Upper lobe of right lung (tissue), 1 donor: ENCODE measurements at regions not wholly inside any gene's neighbourhood (a gene's known extent, or its start where the extent isn't known, plus 50 kb on each side); places are given as distances from the start of the nearest gene placed in this dataset.
"Not testable (repeated sequence)": the region's sequence is repeated elsewhere in the genome, so short reads cannot be mapped to it uniquely, and the experiment has no call there.

ENCODE experiments used
- ATAC-seq: fragments of 200-7000 bp; cut with Tn5 transposase; one replicate; pipeline ENCODE4 v1.9.1; 2020; ENCODE audit warnings: mild to moderate bottlenecking, moderate library complexity
- DNase-seq: peaks from one replicate; pipeline ENCODE4 v3.0.0-alpha.2; 2020
- H3K27ac ChIP-seq: fragments of 200-600 bp; one replicate; pipeline ENCODE4 v1.8.0; 2022
- H3K27me3 ChIP-seq: fragments of 200-600 bp; one replicate; pipeline ENCODE4 v1.8.0; 2022; ENCODE audit warnings: mild to moderate bottlenecking
- H3K36me3 ChIP-seq: fragments of 200-600 bp; one replicate; pipeline ENCODE4 v1.8.0; 2022
- H3K4me1 ChIP-seq: fragments of 200-600 bp; one replicate; pipeline ENCODE4 v1.8.0; 2022
- H3K4me3 ChIP-seq: fragments of 200-600 bp; one replicate; pipeline ENCODE4 v1.8.0; 2022; ENCODE audit warnings: mild to moderate bottlenecking
- H3K9me3 ChIP-seq: fragments of 200-600 bp; one replicate; pipeline ENCODE4 v1.8.0; 2022
- intact Hi-C: fragments of 100-400 bp; cut with DNase I; formaldehyde crosslinking; loops from one replicate; pipeline ENCODE4 v1.11.0; 2022
- TF ChIP-seq, protein P1 (sequence below): fragments of 200-600 bp; IDR thresholded peaks from one replicate; pipeline ENCODE4 v1.8.0; 2022; ENCODE audit warnings: antibody characterized with exemption
- donor health status: DM: no; HTN: yes; CAD: no; lungs with severe emphysema.

DNA sequence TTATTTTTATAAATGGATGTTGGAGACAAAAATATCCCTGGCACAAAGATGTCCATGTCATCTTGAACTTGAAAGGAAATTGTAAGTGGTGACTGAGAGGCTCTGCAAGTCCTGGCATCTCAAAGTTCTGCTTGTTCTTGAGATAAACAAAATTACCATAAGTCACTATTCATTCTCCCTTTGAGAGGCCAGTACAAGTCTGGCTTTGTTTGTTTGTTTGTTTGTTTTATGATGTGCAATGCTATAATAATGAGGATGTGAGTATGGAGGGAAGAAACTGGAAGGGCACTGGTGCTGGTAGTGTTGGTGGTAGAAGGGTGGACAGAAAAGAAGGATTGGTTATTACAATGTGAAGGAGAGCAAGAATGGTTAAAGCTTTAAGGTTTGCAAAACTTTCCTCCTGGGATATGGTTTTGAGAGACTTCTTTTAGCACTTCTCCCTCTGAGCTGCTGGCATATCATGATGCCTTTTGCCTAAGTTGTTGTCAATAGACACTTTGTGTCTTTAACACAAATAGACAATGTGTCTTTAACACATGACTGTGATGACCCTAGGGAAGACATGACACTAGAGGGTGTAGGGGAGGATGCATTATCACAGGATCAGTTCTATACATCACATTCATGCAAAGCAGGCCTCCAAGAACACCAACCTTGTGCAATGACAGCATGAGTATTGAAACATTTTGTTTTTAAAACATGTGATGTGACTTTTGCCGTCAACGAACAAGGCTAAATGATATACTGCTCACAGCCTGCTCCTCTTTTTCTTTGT, 880.5 kb upstream of the GOT2 start:
- TF ChIP-seq, protein P1, sequence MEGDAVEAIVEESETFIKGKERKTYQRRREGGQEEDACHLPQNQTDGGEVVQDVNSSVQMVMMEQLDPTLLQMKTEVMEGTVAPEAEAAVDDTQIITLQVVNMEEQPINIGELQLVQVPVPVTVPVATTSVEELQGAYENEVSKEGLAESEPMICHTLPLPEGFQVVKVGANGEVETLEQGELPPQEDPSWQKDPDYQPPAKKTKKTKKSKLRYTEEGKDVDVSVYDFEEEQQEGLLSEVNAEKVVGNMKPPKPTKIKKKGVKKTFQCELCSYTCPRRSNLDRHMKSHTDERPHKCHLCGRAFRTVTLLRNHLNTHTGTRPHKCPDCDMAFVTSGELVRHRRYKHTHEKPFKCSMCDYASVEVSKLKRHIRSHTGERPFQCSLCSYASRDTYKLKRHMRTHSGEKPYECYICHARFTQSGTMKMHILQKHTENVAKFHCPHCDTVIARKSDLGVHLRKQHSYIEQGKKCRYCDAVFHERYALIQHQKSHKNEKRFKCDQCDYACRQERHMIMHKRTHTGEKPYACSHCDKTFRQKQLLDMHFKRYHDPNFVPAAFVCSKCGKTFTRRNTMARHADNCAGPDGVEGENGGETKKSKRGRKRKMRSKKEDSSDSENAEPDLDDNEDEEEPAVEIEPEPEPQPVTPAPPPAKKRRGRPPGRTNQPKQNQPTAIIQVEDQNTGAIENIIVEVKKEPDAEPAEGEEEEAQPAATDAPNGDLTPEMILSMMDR = no peak
- Histone ChIP-seq H3K27ac (no peak overlapping the region), H3K9me3 (no peaks in the 10 kb centered on the region), H3K36me3 (no peaks in the 10 kb centered on the region), H3K4me3 (no peak overlapping the region), H3K4me1 (no peaks in the 10 kb centered on the region), H3K27me3 (no peaks in the 10 kb centered on the region)
- ATAC-seq (no peak), DNase-seq (no peak)
- intact Hi-C loops = no loop called here

- H3K4me1 ChIP-seq, H3K4me3 ChIP-seq, H3K36me3 ChIP-seq, intact Hi-C loops, H3K9me3 ChIP-seq, H3K27me3 ChIP-seq, DNase-seq, ATAC-seq, H3K27ac ChIP-seq: not testable (repeated sequence)
Measured at GRCh38 chr16:59612910-59613620, 878.9 kb upstream of the GOT2 start.

GRCh38 chr16:59612094-59612493, 878.0 kb upstream of the GOT2 start:
- intact Hi-C loops = no loop called here
- TF ChIP-seq, protein P1 = no peak
- Histone ChIP-seq H3K36me3 (no peaks in the 10 kb centered on the region), H3K9me3 (no peaks in the 10 kb centered on the region), H3K27me3 (no peaks in the 10 kb centered on the region), H3K27ac (no peak overlapping the region), H3K4me3 (no peak overlapping the region), H3K4me1 (no peaks in the 10 kb centered on the region)
- DNase-seq = no peak
- ATAC-seq = no peak

DNA sequence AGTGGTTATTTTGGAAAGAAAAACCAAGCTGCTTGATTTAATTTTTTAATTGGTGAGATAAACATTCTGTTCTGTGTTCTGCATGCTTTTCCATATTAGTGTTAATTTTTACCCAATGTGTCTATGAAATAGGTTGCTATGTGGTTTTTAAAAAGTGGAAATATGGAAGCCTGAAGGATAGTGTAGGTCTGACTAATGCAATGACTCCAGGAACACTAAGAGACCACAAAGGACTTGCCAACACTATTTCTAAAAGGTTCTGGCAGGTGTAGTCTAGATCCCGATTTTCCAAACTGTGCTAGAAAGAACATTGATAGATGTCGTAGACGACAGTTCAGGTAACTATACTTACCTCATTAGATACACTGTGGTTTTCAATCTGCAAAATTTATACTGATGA, 877.4 kb upstream of the GOT2 start:
- DNase-seq (no peak), ATAC-seq (no peak)
- no peaks in the 10 kb centered on the region for H3K9me3 ChIP-seq
- TF ChIP-seq, protein P1 = no peak
- H3K36me3 ChIP-seq = no peaks in the 10 kb centered on the region
- no peaks in the 10 kb centered on the region for H3K27me3 ChIP-seq
- H3K4me3 ChIP-seq = no peak overlapping the region
- H3K27ac ChIP-seq = no peak overlapping the region
- no peaks in the 10 kb centered on the region for H3K4me1 ChIP-seq
- intact Hi-C loops = no loop called here

DNA sequence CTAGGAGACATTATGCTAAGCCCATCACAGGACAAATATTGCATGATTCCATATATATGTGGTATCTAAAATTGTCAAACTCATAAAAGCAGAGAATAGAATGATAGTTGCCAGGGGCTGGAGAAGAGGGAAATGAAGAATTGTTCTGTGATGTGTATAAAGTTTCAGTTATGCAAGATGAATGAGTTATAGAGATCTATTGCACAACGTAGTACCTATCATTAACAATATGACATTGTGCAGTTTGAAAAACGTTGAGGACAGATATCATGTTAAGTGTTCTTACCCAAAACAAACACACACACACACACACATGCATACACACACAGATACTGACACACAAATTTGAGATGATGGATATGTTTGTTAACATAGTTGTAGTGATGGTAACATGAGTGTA, 871.6 kb upstream of the GOT2 start:
- intact Hi-C loops = no loop called here
- H3K9me3 ChIP-seq = no peaks in the 10 kb centered on the region
- no peak overlapping the region for H3K27ac ChIP-seq
- H3K4me3 ChIP-seq = no peak overlapping the region
- DNase-seq (no peak), ATAC-seq (no peak)
- TF ChIP-seq, protein P1 = no peak
- H3K4me1 ChIP-seq = no peaks in the 10 kb centered on the region
- no peaks in the 10 kb centered on the region for H3K27me3 ChIP-seq
- no peaks in the 10 kb centered on the region for H3K36me3 ChIP-seq

DNA sequence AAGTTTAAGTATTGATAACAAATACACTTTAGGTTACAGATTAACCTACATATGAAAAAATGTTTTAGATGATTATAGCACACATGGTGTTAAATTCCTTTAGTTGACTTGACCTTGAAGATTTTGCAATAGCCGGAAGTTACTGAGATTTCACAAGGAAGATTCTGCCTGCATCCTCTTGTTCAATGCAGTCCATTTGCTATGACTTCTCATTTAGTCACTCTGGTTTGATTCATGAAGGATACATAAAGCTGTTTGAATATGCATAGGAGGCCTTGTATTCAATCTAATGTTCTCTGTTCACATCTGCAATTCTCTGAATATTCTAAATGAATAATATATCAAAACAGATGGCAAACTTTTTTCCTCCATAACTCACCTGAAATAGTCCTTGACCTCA, 870.2 kb upstream of the GOT2 start:
- Histone ChIP-seq H3K27me3 (no peaks in the 10 kb centered on the region), H3K36me3 (no peaks in the 10 kb centered on the region), H3K27ac (no peak overlapping the region), H3K9me3 (no peaks in the 10 kb centered on the region), H3K4me1 (no peaks in the 10 kb centered on the region), H3K4me3 (no peak overlapping the region)
- intact Hi-C loops = no loop called here
- TF ChIP-seq, protein P1 = no peak
- DNase-seq (no peak), ATAC-seq (no peak)
